ENCODE measurements at regions not wholly inside any gene's neighbourhood (a gene's known extent, or its start where the extent isn't known, plus 50 kb on each side); places are given as distances from the start of the nearest gene placed in this dataset.
A peak's percentile ranks its signal among the peaks of the same experiment; 100 is the strongest.

GRCh38 chr6:22152841-22153240 lies 144.0 kb downstream of the PRL start:
- H3K4me3 ChIP-seq (ENCODE audit: low read depth in 2 of 2, low read length in 2 of 2): no peak overlapping the region
- in situ Hi-C loops (cut with HindIII; ENCODE audit: low pct_unique_long_range_greater_than_20kb, low sequenced_read_pairs): no loop called here
- BruUV-seq (replicated peaks): no TSS peak
- H3K27ac ChIP-seq (ENCODE audit: low read length): peak overlapping the region; percentile 44; the same call in 1 of the 2 replicates
- peaks cover 21% of the 10 kb centered on the region for H3K4me1 ChIP-seq (ENCODE audit: control insufficient read depth, insufficient read depth, low read length)
- POLR2A ChIA-PET: no interaction called here
- H3K27me3 ChIP-seq (ENCODE audit: control insufficient read depth, insufficient read depth, low read length): no peaks in the 10 kb centered on the region
- CTCF ChIA-PET: no interaction called here
- no peaks in the 10 kb centered on the region for H3K9me3 ChIP-seq (ENCODE audit: control insufficient read depth, insufficient read depth, low read depth, low read length)
- no peak for ATAC-seq
- TF ChIP-seq SIN3A (IDR thresholded peaks at IDR 0.05; ENCODE audit: borderline replicate concordance, insufficient read depth, low read depth, low read length) (no peak), TCF7L2 (IDR thresholded peaks at IDR 0.05; ENCODE audit: low read depth, low read length) (no peak), POLR2AphosphoS5 (IDR thresholded peaks at IDR 0.05; ENCODE audit: low read depth, low read length) (no peak), REST (IDR thresholded peaks at IDR 0.05; ENCODE audit: insufficient read depth in 1 of 2, low read depth in 2 of 2, low read length in 1 of 2) (no peak), CTCF (IDR thresholded peaks at IDR 0.05) (no peak)
- no peak for DNase-seq (ENCODE audit: low read depth, low spot score)
- intact Hi-C loops (cut with micrococcal nuclease; ENCODE audit: unreplicated experiment): no loop called here
- no peaks in the 10 kb centered on the region for H3K36me3 ChIP-seq (ENCODE audit: control insufficient read depth, insufficient read depth, low read length)

GRCh38 chr6:22153384-22154158 lies 143.3 kb downstream of the PRL start:
- Histone ChIP-seq H3K36me3 (ENCODE audit: control insufficient read depth, insufficient read depth, low read length) (no peaks in the 10 kb centered on the region), H3K9me3 (ENCODE audit: control insufficient read depth, insufficient read depth, low read depth, low read length) (no peaks in the 10 kb centered on the region), H3K27me3 (ENCODE audit: control insufficient read depth, insufficient read depth, low read length) (no peaks in the 10 kb centered on the region), H3K4me3 (ENCODE audit: low read depth in 2 of 2, low read length in 2 of 2) (no peak overlapping the region), H3K27ac (ENCODE audit: low read length) (no peak overlapping the region), H3K4me1 (ENCODE audit: control insufficient read depth, insufficient read depth, low read length) (peaks cover 14% of the 10 kb centered on the region)
- no peak for DNase-seq (ENCODE audit: low read depth, low spot score)
- no peak for ATAC-seq
- CTCF ChIA-PET: no interaction called here
- TF ChIP-seq SIN3A (IDR thresholded peaks at IDR 0.05; ENCODE audit: borderline replicate concordance, insufficient read depth, low read depth, low read length) (no peak), TCF7L2 (IDR thresholded peaks at IDR 0.05; ENCODE audit: low read depth, low read length) (no peak), CTCF (IDR thresholded peaks at IDR 0.05) (no peak), POLR2AphosphoS5 (IDR thresholded peaks at IDR 0.05; ENCODE audit: low read depth, low read length) (no peak), REST (IDR thresholded peaks at IDR 0.05; ENCODE audit: insufficient read depth in 1 of 2, low read depth in 2 of 2, low read length in 1 of 2) (no peak)
- in situ Hi-C loops (cut with HindIII; ENCODE audit: low pct_unique_long_range_greater_than_20kb, low sequenced_read_pairs) (no loop called here), intact Hi-C loops (cut with micrococcal nuclease; ENCODE audit: unreplicated experiment) (no loop called here)
- POLR2A ChIA-PET: no interaction called here
- BruUV-seq (replicated peaks): no TSS peak
